Gastrocnemius medialis (tissue), 4 donors: ENCODE measurements at regions not wholly inside any gene's neighbourhood (a gene's known extent, or its start where the extent isn't known, plus 50 kb on each side); places are given as distances from the start of the nearest gene placed in this dataset.

Source experiments
- CTCF ChIP-seq, 5 experiments: fragments of 450-650 bp in 3 of 5; fragments of 200-600 bp in 2 of 5; sonication (generic) in 2 of 5; IDR thresholded peaks in 4 of 5; conservative IDR thresholded peaks in 1 of 5; 1 replicate in 4 of 5; 2 replicates in 1 of 5; pipeline ENCODE4 v1.5.1; 2016 to 2019; ENCODE audit warnings: antibody characterized with exemption in 5 of 5, mild to moderate bottlenecking in 3 of 5, moderate library complexity in 3 of 5
- POLR2A ChIP-seq, 2 donors: fragments of 450-650 bp; IDR thresholded peaks; one replicate each; pipeline ENCODE4 v1.6.1; 2017; ENCODE audit warnings: antibody characterized with exemption in 2 of 2, mild to moderate bottlenecking in 2 of 2, moderate library complexity in 2 of 2

DNA sequence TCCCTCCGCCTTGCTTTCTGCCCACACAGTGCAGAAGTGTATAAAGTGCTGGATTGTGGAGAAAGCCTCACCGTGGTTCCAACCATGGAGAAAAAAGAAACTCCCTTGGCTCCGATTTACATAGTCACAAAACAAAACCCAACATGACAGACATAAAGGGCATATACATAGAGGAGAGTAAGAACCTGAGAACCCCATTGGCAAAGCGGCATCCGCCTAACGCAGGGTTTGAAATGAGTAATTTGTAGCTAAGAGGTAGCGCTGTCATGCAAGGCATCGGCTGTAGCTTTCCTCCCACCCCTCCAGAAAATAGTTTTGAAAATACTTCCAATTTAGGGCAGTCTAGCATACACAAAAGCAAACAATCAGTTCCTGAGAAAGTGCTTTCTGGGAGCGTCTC lies 126.0 kb upstream of the NRBF2 start:
- TF ChIP-seq POLR2A (IDR thresholded peaks at IDR 0.05) (no peak), CTCF (IDR thresholded peaks at IDR 0.05 in 4 of 5, conservative IDR thresholded peaks at IDR 0.05 in 1 of 5) (no peak)
